WERI-Rb-1 (cell line): ENCODE measurements at regions not wholly inside any gene's neighbourhood (a gene's known extent, or its start where the extent isn't known, plus 50 kb on each side); places are given as distances from the start of the nearest gene placed in this dataset.

Experiments
- DNase-seq: peaks from one replicate; pipeline ENCODE4 v3.0.0-alpha.2; 2020
- H3K27ac ChIP-seq: fragments of 250-450 bp; sonication (Bioruptor Pico); 2 replicates; pipeline ENCODE4 v1.5.1; 2020; ENCODE audit warnings: mild to moderate bottlenecking, moderate library complexity
- H3K27me3 ChIP-seq: fragments of 250-450 bp; sonication (Bioruptor Pico); 2 replicates; pipeline ENCODE4 v1.5.1; 2021; ENCODE audit warnings: mild to moderate bottlenecking, low read depth, moderate library complexity; ENCODE audit not compliant: insufficient read depth, severe bottlenecking
- H3K36me3 ChIP-seq: fragments of 250-450 bp; sonication (Bioruptor Pico); 2 replicates; pipeline ENCODE4 v1.5.1; 2020; ENCODE audit warnings: mild to moderate bottlenecking, moderate library complexity
- H3K4me3 ChIP-seq: 2 replicates; pipeline ENCODE4 v1.5.1; 2011; ENCODE audit warnings: low read depth, mild to moderate bottlenecking, control low read depth, low read length
- H3K9me3 ChIP-seq: fragments of 250-450 bp; sonication (Bioruptor Pico); 2 replicates; pipeline ENCODE4 v1.5.1; 2021; ENCODE audit warnings: mild to moderate bottlenecking, moderate library complexity; ENCODE audit not compliant: severe bottlenecking
- CTCF ChIP-seq: IDR thresholded peaks from 2 replicates; pipeline ENCODE4 v1.5.1; 2011; ENCODE audit warnings: low read depth, mild to moderate bottlenecking, control low read depth, inconsistent platforms, low read length

- Histone ChIP-seq H3K4me3 (no peak overlapping the region), H3K9me3 (no peaks in the 10 kb centered on the region), H3K27ac (peak overlapping the region; percentile 74), H3K36me3 (no peaks in the 10 kb centered on the region; the same call in 1 of the 2 replicates), H3K27me3 (no peaks in the 10 kb centered on the region)
- DNase-seq, result peak; percentile 39
- TF ChIP-seq CTCF, result no peak
Measured at GRCh38 chr2:134148843-134149472, 104.9 kb upstream of the MGAT5 start.

GRCh38 chr2:134149904-134150303 is 104.0 kb upstream of the MGAT5 start:
- Histone ChIP-seq H3K27me3 (no peaks in the 10 kb centered on the region), H3K9me3 (no peaks in the 10 kb centered on the region), H3K4me3 (no peak overlapping the region), H3K36me3 (no peaks in the 10 kb centered on the region; the same call in 1 of the 2 replicates), H3K27ac (peak overlapping the region; percentile 74)
- no peak for TF ChIP-seq CTCF
- DNase-seq, result no peak

- Histone ChIP-seq H3K27ac (no peak overlapping the region), H3K4me3 (no peak overlapping the region), H3K27me3 (no peaks in the 10 kb centered on the region), H3K9me3 (no peaks in the 10 kb centered on the region), H3K36me3 (no peaks in the 10 kb centered on the region; the same call in 1 of the 2 replicates)
- TF ChIP-seq CTCF, result no peak
- DNase-seq, result no peak
Measured at GRCh38 chr2:134150760-134151159, 103.1 kb upstream of the MGAT5 start.

GRCh38 chr2:134152045-134153010 is 101.5 kb upstream of the MGAT5 start:
- TF ChIP-seq CTCF, result no peak
- no peaks in the 10 kb centered on the region for H3K27me3 ChIP-seq
- DNase-seq, result no peak
- H3K27ac ChIP-seq, result peak overlapping the region; percentile 76
- no peaks in the 10 kb centered on the region for H3K9me3 ChIP-seq
- no peaks in the 10 kb centered on the region; the same call in 1 of the 2 replicates for H3K36me3 ChIP-seq
- H3K4me3 ChIP-seq, result no peak overlapping the region

GRCh38 chr2:134153294-134153880 is 100.5 kb upstream of the MGAT5 start:
- Histone ChIP-seq H3K27ac (peak overlapping the region; percentile 76), H3K9me3 (no peaks in the 10 kb centered on the region), H3K36me3 (no peaks in the 10 kb centered on the region; the same call in 1 of the 2 replicates), H3K27me3 (no peaks in the 10 kb centered on the region), H3K4me3 (no peak overlapping the region)
- no peak for TF ChIP-seq CTCF
- DNase-seq, result peak; percentile 88
